HG03378 (cell line): ENCODE measurements at regions not wholly inside any gene's neighbourhood (a gene's known extent, or its start where the extent isn't known, plus 50 kb on each side); places are given as distances from the start of the nearest gene placed in this dataset.
"Not testable (repeated sequence)": the region's sequence is repeated elsewhere in the genome, so short reads cannot be mapped to it uniquely, and the experiment has no call there.

Source experiments
- ATAC-seq: cut with Tn5 transposase; IDR thresholded peaks from one replicate; pipeline ENCODE4 v1.9.1; 2021; ENCODE audit warnings: mild to moderate bottlenecking, moderate library complexity; ENCODE audit not compliant: unreplicated experiment

GRCh38 chr6:56904068-56904467 is 50.8 kb upstream of the BEND6 start:
- no peak for ATAC-seq

GRCh38 chr6:56902641-56903464 is 52.1 kb upstream of the BEND6 start:
- ATAC-seq = no peak

GRCh38 chr6:56900784-56901183 is 54.1 kb upstream of the BEND6 start:
- no peak for ATAC-seq

DNA sequence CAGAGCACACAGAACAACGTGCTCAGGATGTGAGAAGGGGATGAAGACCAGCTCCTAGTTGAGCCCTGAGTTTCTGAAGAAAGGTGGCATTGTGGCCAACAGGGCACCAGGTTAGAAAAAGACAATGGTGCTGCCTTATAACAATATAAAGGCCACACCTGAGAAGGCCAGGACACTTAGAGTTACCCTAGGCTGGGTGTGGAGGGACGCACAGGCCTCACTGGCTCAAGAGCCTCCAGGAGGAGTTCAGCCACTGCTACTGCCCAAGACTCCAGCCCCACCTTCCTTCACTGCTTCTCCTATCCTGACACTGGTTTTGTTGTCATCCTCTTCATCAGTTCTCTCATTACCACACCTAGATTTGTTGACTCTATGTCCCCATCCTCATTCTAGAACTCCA is 55.2 kb upstream of the BEND6 start:
- no peak for ATAC-seq

- no peak for ATAC-seq
Observed at GRCh38 chr6:56899311-56899710, 55.6 kb upstream of the BEND6 start.

GRCh38 chr6:56897789-56898529 is 56.9 kb upstream of the BEND6 start:
- no peak for ATAC-seq

- no peak for ATAC-seq
Observed at GRCh38 chr6:56891754-56892153, 63.2 kb upstream of the BEND6 start.

DNA sequence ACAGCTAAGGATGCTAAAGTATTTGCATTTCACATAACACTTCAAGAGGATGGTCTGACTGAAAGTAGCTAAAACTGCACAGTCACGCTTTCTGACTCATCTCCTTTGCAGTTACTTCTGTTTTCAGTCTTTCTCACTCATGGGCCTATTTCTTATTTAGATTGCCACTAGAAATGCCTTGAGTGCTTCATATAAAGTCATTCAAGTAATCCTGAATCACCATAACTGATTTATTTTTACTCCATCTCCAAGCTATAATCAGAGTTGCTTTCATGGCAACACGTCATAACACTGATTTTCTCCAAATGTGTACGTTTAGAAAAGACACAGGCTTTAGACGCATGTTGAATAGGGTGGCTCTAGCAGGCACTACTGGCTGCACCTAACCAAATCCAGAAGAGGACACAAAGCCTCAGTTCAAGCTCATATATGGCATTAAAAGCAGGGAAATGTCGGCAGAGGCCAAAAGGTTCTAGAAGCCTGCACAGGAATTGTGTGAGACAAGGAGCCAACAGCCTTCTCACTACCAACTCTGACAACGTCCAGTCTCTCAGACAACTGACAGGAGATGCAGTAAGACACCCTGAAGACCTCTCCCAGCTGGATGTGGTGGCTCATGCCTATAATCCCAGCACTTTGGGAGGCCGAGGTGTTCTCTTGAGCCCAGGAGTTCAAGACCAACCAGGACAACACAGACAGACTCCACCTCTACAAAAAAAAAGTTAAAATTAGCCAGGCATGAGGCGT is 64.1 kb upstream of the BEND6 start:
- peak; percentile 97 for ATAC-seq

- no peak for ATAC-seq
Observed at GRCh38 chr6:56890066-56890465, 64.8 kb upstream of the BEND6 start.

GRCh38 chr6:56889492-56889891 is 65.4 kb upstream of the BEND6 start:
- ATAC-seq = no peak

DNA sequence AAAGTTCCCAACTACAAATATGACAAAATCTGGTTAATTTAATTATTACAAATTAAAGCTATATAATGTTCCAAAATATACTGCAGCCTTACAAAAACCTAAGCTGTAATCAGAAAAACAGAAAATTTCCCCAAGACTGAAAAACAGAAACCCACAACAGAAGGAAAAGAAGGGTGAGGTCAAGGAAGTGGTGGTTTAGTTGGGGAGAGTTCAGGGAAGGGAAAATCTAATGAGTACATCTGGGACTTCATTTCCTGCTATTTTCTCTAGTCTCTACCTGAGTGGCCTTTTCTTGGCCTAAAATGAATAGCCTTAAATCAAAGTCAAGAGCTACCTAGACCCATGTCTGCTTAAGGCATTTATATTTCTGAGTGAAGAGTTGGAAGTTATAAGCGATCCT is 66.2 kb upstream of the BEND6 start:
- ATAC-seq = no peak

- no peak for ATAC-seq
Observed at GRCh38 chr6:56887086-56887485, 67.8 kb upstream of the BEND6 start.

DNA sequence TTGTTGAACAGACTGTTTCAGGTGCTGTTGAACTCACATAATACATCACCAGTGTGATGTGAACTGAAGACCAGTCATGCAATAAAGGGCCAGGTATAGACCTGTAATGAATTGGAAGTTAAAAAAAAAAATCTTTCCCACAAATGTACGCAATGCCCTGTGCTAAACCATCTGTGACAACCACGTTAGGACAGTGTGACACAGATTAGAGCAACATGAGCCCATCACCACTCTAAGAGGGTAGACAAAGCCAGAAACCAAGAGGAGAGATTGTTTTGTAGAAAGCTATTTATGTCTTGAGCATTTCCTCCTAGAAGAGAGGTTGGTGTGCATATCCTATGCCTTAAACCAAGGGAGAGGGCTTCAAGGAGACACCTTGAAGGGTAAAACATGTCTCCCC is 77.0 kb upstream of the BEND6 start:
- no peak for ATAC-seq

DNA sequence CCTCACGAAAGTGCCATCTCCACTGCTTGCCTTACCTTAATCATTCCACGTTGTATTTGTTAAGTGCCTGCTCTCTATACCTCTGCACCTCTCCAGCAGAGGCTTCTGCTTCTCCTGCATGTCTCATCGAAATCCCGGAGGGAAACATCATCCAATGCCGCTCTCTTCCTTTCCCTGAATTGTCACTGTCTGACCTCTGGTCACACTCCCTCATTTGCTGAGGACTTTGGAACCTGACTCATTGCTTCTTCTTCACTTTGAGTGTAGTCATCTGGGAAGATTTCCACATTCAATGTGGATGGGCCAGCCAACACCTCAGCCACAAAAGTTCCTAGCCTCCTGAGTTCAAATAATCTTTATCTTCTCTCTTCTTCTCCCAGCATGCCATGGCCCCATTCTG is 78.9 kb upstream of the BEND6 start:
- ATAC-seq = no peak

DNA sequence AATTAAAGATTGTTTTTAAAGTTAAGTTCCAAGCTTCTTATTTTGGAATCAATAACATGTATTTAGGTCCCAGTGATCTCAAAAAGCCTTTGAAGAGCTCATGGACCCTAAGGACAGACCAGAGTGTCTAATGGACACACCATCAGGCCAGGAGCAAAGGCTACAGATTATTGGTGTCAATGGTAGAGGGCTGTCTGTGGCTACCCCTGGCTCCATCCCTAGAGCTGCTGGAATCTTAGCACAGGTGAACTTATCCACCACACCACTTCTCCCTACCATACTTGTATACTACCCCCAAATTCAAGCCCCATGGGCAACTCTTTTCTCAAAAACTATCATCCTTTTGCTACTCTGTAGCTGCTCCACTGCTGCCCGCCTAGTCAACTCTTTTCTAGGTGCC is 79.4 kb upstream of the BEND6 start:
- no peak for ATAC-seq

- ATAC-seq = no peak
Observed at GRCh38 chr6:56874328-56874727, 80.6 kb upstream of the BEND6 start.

GRCh38 chr6:56870053-56870452 is 84.9 kb upstream of the BEND6 start:
- not testable (repeated sequence) for ATAC-seq

DNA sequence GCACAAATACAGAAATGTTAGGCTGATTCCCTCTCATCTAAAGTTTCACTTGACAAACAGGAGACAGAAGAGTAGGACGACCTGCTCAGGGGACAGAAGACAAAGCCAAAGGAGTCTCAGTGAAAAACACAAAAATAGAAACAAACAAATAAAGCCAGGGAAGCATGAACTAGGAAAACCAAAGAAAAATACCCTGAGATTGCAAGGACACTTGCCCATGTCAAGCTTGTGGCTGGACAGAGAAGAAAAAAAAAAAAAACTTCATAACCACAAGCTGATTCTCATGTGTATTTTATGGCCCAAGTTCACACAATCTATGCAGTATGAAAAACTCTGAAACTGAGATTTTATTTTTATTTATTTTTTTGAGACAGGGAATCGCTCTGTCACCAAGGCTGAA is 85.6 kb upstream of the BEND6 start:
- no peak for ATAC-seq

DNA sequence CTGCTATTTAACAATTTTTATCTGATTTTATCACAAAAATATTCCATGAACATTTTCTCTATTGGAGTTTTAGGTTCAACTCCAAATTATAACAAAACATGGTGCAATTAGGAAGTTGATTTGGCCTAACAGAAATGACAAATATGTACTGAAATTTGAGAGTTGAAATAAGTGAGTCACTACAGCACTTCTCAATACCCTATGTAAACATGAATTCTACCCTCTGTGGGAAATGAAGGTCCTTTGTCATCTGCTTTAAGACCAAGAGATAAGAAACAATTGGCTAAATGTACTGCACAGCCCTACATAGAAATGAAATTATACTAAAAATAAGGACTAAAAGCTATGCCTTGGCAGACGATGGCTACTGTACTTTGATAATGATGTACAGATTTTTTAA is 86.2 kb upstream of the BEND6 start:
- ATAC-seq = no peak

GRCh38 chr6:56866917-56867522 is 87.9 kb upstream of the BEND6 start:
- no peak for ATAC-seq
